22Rv1 (cell line): ENCODE measurements at regions not wholly inside any gene's neighbourhood (a gene's known extent, or its start where the extent isn't known, plus 50 kb on each side); places are given as distances from the start of the nearest gene placed in this dataset.

Experiments
- ZFX ChIP-seq: fragments of 450-650 bp; IDR thresholded peaks from 2 replicates; pipeline ENCODE4 v1.6.1; 2017; ENCODE audit warnings: antibody characterized with exemption, borderline replicate concordance
- TF ChIP-seq, protein P1 (sequence below): fragments of 450-650 bp; IDR thresholded peaks from 2 replicates; pipeline ENCODE4 v1.5.1; 2017; ENCODE audit warnings: mild to moderate bottlenecking

DNA sequence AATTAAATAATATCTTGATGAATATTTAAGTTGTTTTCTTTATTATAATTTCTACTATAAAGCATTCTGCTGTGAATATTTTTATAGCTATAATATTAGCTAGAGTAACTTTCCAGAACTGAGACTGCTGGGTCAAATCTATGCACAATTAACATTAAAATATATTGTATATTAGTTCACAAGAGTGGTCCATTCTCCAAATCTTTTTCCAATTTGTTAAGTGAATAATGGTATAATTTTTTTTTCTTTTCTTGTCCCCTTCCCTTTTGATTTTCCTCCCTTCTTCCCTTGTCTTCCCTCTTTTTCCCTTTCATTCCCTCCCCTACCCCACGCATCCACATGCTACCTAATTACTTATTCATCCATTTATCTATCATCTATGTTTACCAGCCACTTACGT, 977.5 kb downstream of the TUSC7 start:
- TF ChIP-seq, protein P1, sequence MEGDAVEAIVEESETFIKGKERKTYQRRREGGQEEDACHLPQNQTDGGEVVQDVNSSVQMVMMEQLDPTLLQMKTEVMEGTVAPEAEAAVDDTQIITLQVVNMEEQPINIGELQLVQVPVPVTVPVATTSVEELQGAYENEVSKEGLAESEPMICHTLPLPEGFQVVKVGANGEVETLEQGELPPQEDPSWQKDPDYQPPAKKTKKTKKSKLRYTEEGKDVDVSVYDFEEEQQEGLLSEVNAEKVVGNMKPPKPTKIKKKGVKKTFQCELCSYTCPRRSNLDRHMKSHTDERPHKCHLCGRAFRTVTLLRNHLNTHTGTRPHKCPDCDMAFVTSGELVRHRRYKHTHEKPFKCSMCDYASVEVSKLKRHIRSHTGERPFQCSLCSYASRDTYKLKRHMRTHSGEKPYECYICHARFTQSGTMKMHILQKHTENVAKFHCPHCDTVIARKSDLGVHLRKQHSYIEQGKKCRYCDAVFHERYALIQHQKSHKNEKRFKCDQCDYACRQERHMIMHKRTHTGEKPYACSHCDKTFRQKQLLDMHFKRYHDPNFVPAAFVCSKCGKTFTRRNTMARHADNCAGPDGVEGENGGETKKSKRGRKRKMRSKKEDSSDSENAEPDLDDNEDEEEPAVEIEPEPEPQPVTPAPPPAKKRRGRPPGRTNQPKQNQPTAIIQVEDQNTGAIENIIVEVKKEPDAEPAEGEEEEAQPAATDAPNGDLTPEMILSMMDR = no peak
- TF ChIP-seq ZFX = no peak
